ENCODE measurements at regions not wholly inside any gene's neighbourhood (a gene's known extent, or its start where the extent isn't known, plus 50 kb on each side); places are given as distances from the start of the nearest gene placed in this dataset.

GRCh38 chr18:76255070-76255683, 239.9 kb downstream of the ZNF516 start:
- DNase-seq (ENCODE audit: low spot score), result no peak

- DNase-seq (ENCODE audit: low spot score), result peak; percentile 16
Measured at GRCh38 chr18:76252880-76253279, 242.2 kb downstream of the ZNF516 start.

GRCh38 chr18:76252139-76252538, 242.9 kb downstream of the ZNF516 start:
- DNase-seq (ENCODE audit: low spot score), result no peak

- DNase-seq (ENCODE audit: low spot score), result no peak
Measured at GRCh38 chr18:76251691-76252090, 243.4 kb downstream of the ZNF516 start.

GRCh38 chr18:76246590-76246989, 248.5 kb downstream of the ZNF516 start:
- peak; percentile 11 for DNase-seq (ENCODE audit: low spot score)

GRCh38 chr18:76234676-76235060, 260.4 kb downstream of the ZNF516 start:
- no peak for DNase-seq (ENCODE audit: low spot score)

- no peak for DNase-seq (ENCODE audit: low spot score)
Measured at GRCh38 chr18:76233876-76234675, 261.0 kb downstream of the ZNF516 start.

- no peak for DNase-seq (ENCODE audit: low spot score)
Measured at GRCh38 chr18:76233406-76233805, 261.6 kb downstream of the ZNF516 start.

GRCh38 chr18:76232779-76233178, 262.3 kb downstream of the ZNF516 start:
- peak; percentile 24 for DNase-seq (ENCODE audit: low spot score)

- DNase-seq (ENCODE audit: low spot score), result no peak
Measured at GRCh38 chr18:76232010-76232409, 263.0 kb downstream of the ZNF516 start.

GRCh38 chr18:76231402-76231801, 263.6 kb downstream of the ZNF516 start:
- DNase-seq (ENCODE audit: low spot score), result no peak

- no peak for DNase-seq (ENCODE audit: low spot score)
Measured at GRCh38 chr18:76230791-76231190, 264.3 kb downstream of the ZNF516 start.

GRCh38 chr18:76228716-76229115, 266.3 kb downstream of the ZNF516 start:
- DNase-seq (ENCODE audit: low spot score), result no peak

- DNase-seq (ENCODE audit: low spot score), result no peak
Measured at GRCh38 chr18:76227759-76228158, 267.3 kb downstream of the ZNF516 start.

- no peak for DNase-seq (ENCODE audit: low spot score)
Measured at GRCh38 chr18:76223403-76223802, 271.6 kb downstream of the ZNF516 start.

GRCh38 chr18:76219023-76219422, 276.0 kb downstream of the ZNF516 start:
- no peak for DNase-seq (ENCODE audit: low spot score)

GRCh38 chr18:76216096-76216495, 278.9 kb downstream of the ZNF516 start:
- no peak for DNase-seq (ENCODE audit: low spot score)

- no peak for DNase-seq (ENCODE audit: low spot score)
Measured at GRCh38 chr18:76213991-76214390, 281.1 kb downstream of the ZNF516 start.

- DNase-seq (ENCODE audit: low spot score), result no peak
Measured at GRCh38 chr18:76212960-76213359, 282.1 kb downstream of the ZNF516 start.

GRCh38 chr18:76209597-76209996, 285.4 kb downstream of the ZNF516 start:
- peak; percentile 88 for DNase-seq (ENCODE audit: low spot score)

- DNase-seq (ENCODE audit: low spot score), result peak; percentile 18
Measured at GRCh38 chr18:76208678-76209306, 286.2 kb downstream of the ZNF516 start.

GRCh38 chr18:76205906-76206305, 289.1 kb downstream of the ZNF516 start:
- DNase-seq (ENCODE audit: low spot score), result no peak

- no peak for DNase-seq (ENCODE audit: low spot score)
Measured at GRCh38 chr18:76203552-76203951, 291.5 kb downstream of the ZNF516 start.

All from AG08395 (cell line).